GM19023 (cell line): ENCODE measurements at regions not wholly inside any gene's neighbourhood (a gene's known extent, or its start where the extent isn't known, plus 50 kb on each side); places are given as distances from the start of the nearest gene placed in this dataset.

Experiments
- ATAC-seq: cut with Tn5 transposase; IDR thresholded peaks from one replicate; pipeline ENCODE4 v1.9.1; 2021; ENCODE audit warnings: mild to moderate bottlenecking, moderate library complexity; ENCODE audit not compliant: unreplicated experiment

DNA sequence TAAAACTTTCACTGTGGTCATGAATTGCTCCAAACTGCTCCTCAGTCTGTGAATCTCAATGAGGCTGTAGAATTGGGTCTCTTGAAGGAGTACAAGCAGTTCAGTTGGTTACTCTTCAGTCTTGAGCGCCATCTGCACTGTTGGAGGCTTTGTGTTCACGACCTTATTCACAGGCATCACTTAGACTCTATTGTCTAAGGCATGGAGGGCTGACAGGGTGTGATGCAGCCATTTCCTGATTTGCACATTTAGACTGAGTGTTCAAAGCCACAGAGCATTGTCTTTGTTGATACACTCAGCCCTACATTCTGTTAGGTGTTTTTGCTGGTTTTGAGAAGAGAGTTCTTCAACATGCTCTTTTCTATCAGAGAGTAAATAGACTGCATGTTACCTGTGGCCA, 355.9 kb upstream of the RIOK2 start:
- ATAC-seq, result no peak

DNA sequence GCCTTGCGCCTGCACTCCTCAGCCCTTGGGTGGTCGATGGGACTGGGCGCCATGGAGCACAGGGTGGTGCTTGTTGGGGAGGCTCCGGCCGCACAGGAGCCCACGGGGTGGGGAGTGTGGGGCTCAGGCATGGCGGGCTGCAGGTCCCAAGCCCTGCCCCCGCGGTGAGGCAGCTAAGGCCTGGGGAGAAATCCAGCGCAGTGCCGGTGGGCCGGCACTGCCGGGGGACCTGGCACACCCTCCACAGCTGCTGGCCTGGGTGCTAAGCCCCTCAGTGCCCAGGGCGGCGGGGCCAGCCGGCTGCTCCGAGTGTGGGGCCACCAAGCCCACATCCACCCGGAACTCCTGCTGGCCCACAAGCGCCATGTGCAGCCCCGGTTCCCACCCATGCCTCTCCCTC, 358.8 kb upstream of the RIOK2 start:
- ATAC-seq, result no peak

- no peak for ATAC-seq
These were observed 359.4 kb upstream of the RIOK2 start for GRCh38 chr5:97542469-97542868.

GRCh38 chr5:97543166-97543565, 360.1 kb upstream of the RIOK2 start:
- ATAC-seq, result no peak

DNA sequence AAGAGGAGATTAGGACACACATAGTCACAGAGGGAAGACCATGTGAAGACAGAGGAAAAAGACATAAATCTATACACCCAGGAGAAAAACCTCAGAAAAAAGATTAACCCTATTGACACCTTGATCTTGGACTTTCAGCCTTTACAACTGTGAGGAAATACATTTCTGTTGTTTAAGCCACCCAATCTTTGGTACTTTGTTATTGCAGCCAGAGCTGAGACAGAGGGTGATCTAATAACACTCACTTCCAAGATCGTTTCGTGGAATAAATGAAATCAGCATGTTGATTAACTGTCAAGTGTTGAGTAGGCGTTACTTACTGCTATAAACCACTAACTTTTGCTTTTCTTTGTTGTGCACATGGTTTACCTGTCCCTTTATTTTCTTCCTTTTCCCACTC, 361.2 kb upstream of the RIOK2 start:
- ATAC-seq, result no peak

DNA sequence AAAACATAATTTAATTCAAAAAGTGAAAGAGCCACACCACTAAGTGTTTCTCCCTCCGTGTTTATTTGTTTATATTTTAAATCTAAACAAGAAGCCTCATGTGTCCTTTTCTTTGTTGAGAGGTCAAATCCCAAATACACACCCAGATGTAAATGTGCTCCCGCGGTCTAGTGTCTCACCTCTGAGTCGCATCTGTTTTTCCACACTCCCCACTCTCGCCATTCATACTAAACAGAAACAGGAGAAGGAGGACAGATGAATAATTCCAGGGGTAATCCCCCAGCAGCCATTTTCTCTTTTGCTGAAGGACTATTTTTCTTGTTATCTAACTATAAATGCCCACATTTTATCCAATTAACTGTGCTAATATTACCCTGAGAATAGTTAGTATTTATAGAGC, 361.6 kb upstream of the RIOK2 start:
- no peak for ATAC-seq

- no peak for ATAC-seq
These were observed 362.4 kb upstream of the RIOK2 start for GRCh38 chr5:97545446-97545845.

DNA sequence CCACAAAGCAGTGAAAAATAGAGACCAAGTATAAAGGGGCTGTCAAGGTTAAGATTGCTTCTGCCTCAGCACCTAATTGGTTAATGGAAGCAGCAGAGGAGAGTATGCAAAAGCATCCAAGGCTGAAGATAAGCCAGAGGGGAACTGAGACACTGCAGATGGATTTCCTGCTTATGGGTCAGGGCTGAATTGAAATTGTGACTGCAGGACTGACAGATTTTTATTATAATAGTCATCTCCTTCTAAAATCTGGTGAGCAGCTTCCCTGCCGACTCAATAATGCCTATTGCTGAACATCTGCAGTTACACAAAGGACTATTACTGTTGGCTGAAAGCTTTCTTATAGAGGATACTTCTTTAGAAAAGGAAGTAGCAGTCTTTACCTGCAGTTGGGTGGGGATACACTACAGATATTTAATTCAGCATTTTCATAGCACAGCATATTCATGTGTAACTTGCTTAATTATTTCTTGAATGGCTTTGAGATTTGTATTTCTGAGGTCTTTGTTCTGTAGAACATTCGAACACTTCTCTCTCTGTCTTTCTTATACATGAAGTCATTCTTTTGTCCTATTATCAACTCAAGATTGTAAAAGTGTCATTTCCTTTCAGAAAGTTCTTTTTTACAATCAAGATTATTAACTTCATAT, 363.0 kb upstream of the RIOK2 start:
- ATAC-seq, result no peak

- no peak for ATAC-seq
These were observed 364.4 kb upstream of the RIOK2 start for GRCh38 chr5:97547430-97547829.

DNA sequence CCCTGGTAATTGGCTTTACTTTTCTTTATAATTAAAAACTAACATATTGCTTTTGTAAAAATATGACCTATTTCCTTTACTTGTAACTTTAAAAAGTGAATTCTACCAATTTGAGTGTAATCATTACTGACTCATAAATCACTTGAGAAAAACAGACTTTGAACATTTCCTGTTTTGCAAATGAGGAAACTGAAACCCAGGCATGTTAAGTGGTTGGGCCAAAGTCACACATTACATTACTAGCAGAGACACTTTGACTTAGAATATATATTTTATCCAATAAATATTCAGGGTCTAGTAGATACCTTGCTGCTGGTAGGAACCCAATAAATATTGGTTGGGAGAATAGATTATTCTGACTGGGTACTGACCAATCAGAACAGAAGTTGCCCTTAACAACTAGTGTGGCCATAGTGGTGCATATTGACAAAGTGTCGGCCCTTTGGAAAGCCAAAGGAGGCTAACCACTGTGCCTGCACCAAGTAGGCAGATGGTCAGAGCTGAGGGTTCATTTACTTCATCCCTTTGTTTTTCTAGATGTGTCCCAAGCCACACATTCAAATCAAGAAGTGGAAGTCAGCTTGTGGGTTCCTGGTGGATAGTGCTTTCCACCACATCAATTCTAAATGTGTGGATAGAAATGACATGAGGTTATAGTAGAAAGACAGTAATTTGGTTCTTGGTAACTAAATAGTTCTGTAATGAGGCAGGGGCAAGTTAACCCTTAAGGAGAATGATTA, 365.1 kb upstream of the RIOK2 start:
- peak; percentile 67 for ATAC-seq

GRCh38 chr5:97548739-97549080, 365.7 kb upstream of the RIOK2 start:
- ATAC-seq, result no peak

GRCh38 chr5:97549496-97549895, 366.4 kb upstream of the RIOK2 start:
- no peak for ATAC-seq

GRCh38 chr5:97550164-97550563, 367.1 kb upstream of the RIOK2 start:
- ATAC-seq, result no peak

DNA sequence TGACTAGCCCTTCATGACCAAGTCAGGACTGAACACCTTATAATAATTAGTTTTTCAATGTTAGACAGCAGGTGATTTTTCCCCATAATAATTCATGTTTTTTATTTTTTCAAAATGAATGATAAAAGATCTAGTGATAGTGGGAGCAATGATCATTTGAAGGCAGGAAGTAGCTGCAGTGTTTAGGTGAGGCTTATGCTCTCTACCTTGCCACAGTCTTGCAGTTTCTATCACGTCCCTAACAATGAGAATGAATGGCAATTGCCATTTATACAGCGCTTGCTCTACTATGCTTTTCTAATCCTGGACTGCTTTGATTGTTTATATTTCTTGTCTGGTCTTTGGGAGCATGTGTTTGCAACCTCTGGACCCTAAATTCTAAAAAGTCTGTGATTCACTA, 367.8 kb upstream of the RIOK2 start:
- ATAC-seq, result no peak

- ATAC-seq, result no peak
These were observed 370.8 kb upstream of the RIOK2 start for GRCh38 chr5:97553604-97554452.

GRCh38 chr5:97554977-97555643, 372.1 kb upstream of the RIOK2 start:
- no peak for ATAC-seq

- no peak for ATAC-seq
These were observed 372.6 kb upstream of the RIOK2 start for GRCh38 chr5:97555644-97555981.

GRCh38 chr5:97559827-97560598, 377.0 kb upstream of the RIOK2 start:
- ATAC-seq, result no peak

DNA sequence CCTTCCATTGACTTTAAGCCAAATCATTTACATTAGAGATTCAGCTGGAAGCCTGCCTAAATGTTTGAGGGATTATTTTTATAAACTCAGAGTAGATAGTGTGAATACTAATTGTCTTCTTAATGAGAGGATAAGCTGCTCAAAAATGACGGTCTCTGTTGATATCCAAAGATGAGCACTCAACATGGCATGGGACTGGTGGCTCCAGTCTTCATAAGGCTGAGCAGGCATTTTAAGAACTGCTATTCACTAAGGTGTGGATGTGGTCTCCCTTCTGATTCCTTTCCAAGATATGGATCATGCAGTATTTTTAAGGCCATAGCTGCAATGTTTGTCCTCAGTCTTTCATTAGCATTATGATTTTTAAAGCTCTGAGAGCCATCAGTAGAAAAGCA, 377.5 kb upstream of the RIOK2 start:
- no peak for ATAC-seq

GRCh38 chr5:97563050-97563657, 380.1 kb upstream of the RIOK2 start:
- ATAC-seq, result no peak
